GM12878 (cell line): ENCODE measurements at regions not wholly inside any gene's neighbourhood (a gene's known extent, or its start where the extent isn't known, plus 50 kb on each side); places are given as distances from the start of the nearest gene placed in this dataset.

ENCODE experiments used
- ATAC-seq: fragments of 200-7000 bp; cut with Tn5 transposase; 3 replicates; pipeline ENCODE4 v1.9.1; 2020; ENCODE audit warnings: mild to moderate bottlenecking, moderate library complexity
- BruUV-seq: library from RNA; stranded (reverse); fragments of 400-500 nt; replicated peaks from 2 replicates; lab custom pipeline; 2021; lab: Mats Ljungman, UMichigan
- CTCF ChIA-PET: fragments of 300-600 bp; sonication (Branson Sonifier 250); formaldehyde crosslinking; extraction: SDS; loops from one replicate; lab custom pipeline; 2021; ENCODE audit warnings: inconsistent platforms; lab: Yijun Ruan, JAX
- POLR2A ChIA-PET: fragments of 350-600 bp; formaldehyde crosslinking; extraction: SDS; loops from one replicate; lab custom pipeline; 2021; ENCODE audit warnings: inconsistent platforms; lab: Charles Lee
- RAD21 ChIA-PET: fragments of 300-600 bp; sonication (Branson Sonifier 250); formaldehyde crosslinking; loops from one replicate; lab custom pipeline; 2023; ENCODE audit warnings: antibody characterized with exemption; ENCODE audit not compliant: unreplicated experiment; lab: Charles Lee
- SMC1A ChIA-PET: fragments of 300-600 bp; sonication (Branson Sonifier 250); formaldehyde crosslinking; loops from one replicate; lab custom pipeline; 2023; ENCODE audit not compliant: unreplicated experiment, uncharacterized antibody; lab: Charles Lee
- DNase-seq: peaks from one replicate; pipeline ENCODE4 v3.0.0-alpha.2; 2011; ENCODE audit warnings: low read depth, low spot score
- FAIRE-seq: peaks from 3 replicates; lab custom pipeline; 2011; peaks lifted over from hg19 to GRCh38; lab: Jason Lieb, UNC
- H2AFZ ChIP-seq: 2 replicates; pipeline ENCODE4 v1.6.0; 2011; ENCODE audit warnings: low read depth, low read length, control low read depth; ENCODE audit not compliant: control insufficient read depth
- H3K27ac ChIP-seq: 2 replicates; pipeline ENCODE4 v1.5.1; 2011; ENCODE audit warnings: control low read depth; ENCODE audit not compliant: control insufficient read depth, insufficient read depth
- H3K27me3 ChIP-seq, 2 experiments: replicated peaks in 1 of 2; 2 replicates each; pipeline versions ENCODE4 v1.6.0 to v1.6.1; 2011; ENCODE audit warnings: low read length in 1 of 2; ENCODE audit not compliant: control insufficient read depth in 2 of 2, insufficient read depth in 2 of 2
- H3K36me3 ChIP-seq, 2 experiments: 2 replicates each; pipeline ENCODE4 v1.5.1; 2011; ENCODE audit warnings: low read length in 1 of 2; ENCODE audit not compliant: control insufficient read depth in 2 of 2, insufficient read depth in 2 of 2
- H3K4me1 ChIP-seq: 2 replicates; pipeline ENCODE4 v1.6.1; 2011; ENCODE audit warnings: mild to moderate bottlenecking, low read length, moderate library complexity, mixed read lengths; ENCODE audit not compliant: control insufficient read depth, insufficient read depth
- H3K4me2 ChIP-seq: 2 replicates; pipeline ENCODE4 v1.6.0; 2011; ENCODE audit warnings: control low read depth; ENCODE audit not compliant: control insufficient read depth, insufficient read depth
- H3K4me3 ChIP-seq: fragments of 200-600 bp; sonication (generic); 2 replicates; pipeline ENCODE4 v1.5.1; 2016
- H3K79me2 ChIP-seq: 2 replicates; pipeline ENCODE4 v1.6.0; 2011; ENCODE audit warnings: low read length; ENCODE audit not compliant: control insufficient read depth, insufficient read depth
- H3K9ac ChIP-seq: 2 replicates; pipeline ENCODE4 v1.8.0; 2011; ENCODE audit warnings: low read length, control low read depth, mixed read lengths; ENCODE audit not compliant: control insufficient read depth, insufficient read depth
- H3K9me3 ChIP-seq: replicated peaks from 3 replicates; pipeline ENCODE4 v1.5.1; 2011; ENCODE audit warnings: mild to moderate bottlenecking, low read length; ENCODE audit not compliant: control insufficient read depth, insufficient read depth
- H4K20me1 ChIP-seq: 2 replicates; pipeline ENCODE4 v1.6.0; 2011; ENCODE audit not compliant: control insufficient read depth, insufficient read depth
- CHD4 ChIP-seq: fragments of 200-600 bp; sonication (generic); IDR thresholded peaks from 2 replicates; pipeline ENCODE4 v1.6.1; 2016; ENCODE audit warnings: mild to moderate bottlenecking
- DPF2 ChIP-seq: fragments of 450-650 bp; IDR thresholded peaks from 2 replicates; pipeline ENCODE4 v1.6.1; 2017; ENCODE audit warnings: mild to moderate bottlenecking
- MTA3 ChIP-seq: IDR thresholded peaks from 2 replicates; pipeline ENCODE4 v1.6.1; 2012; ENCODE audit warnings: low read length, inconsistent platforms, borderline replicate concordance
- NFYA ChIP-seq: IDR thresholded peaks from 2 replicates; pipeline ENCODE4 v1.6.1; 2011; ENCODE audit warnings: low read depth, mild to moderate bottlenecking, low read length, improper control_type of control experiment, borderline replicate concordance
- PML ChIP-seq: IDR thresholded peaks from 2 replicates; pipeline ENCODE4 v1.6.1; 2012; ENCODE audit warnings: low read length, inconsistent platforms
- POLR2AphosphoS5 ChIP-seq: IDR thresholded peaks from 2 replicates; pipeline ENCODE4 v1.6.1; 2011; ENCODE audit warnings: mild to moderate bottlenecking, low read length, inconsistent platforms
- PRDM15 ChIP-seq: fragments of 450-650 bp; formaldehyde crosslinking; IDR thresholded peaks from 2 replicates; pipeline ENCODE4 v1.4.0; 2020; ENCODE audit warnings: mild to moderate bottlenecking, moderate library complexity
- SIX5 ChIP-seq: IDR thresholded peaks from 2 replicates; pipeline ENCODE4 v1.6.1; 2011; ENCODE audit warnings: mild to moderate bottlenecking, low read depth, low read length, moderate library complexity; ENCODE audit not compliant: severe bottlenecking
- TCF3 ChIP-seq: IDR thresholded peaks from 2 replicates; pipeline ENCODE4 v1.6.1; 2012; ENCODE audit warnings: low read depth, mild to moderate bottlenecking, low read length, borderline replicate concordance; ENCODE audit not compliant: insufficient read depth
- ZBTB33 ChIP-seq: fragments of 450-650 bp; IDR thresholded peaks from 2 replicates; pipeline ENCODE4 v1.6.1; 2017; ENCODE audit warnings: mild to moderate bottlenecking
- ZNF592 ChIP-seq: fragments of 450-650 bp; IDR thresholded peaks from 2 replicates; pipeline ENCODE4 v1.6.1; 2017; ENCODE audit warnings: mild to moderate bottlenecking, moderate library complexity
- WGBS: methylation state at CpG from one replicate; pipeline ENCODE4 v1.1.6; 2016; ENCODE audit warnings: low lambda C conversion rate; ENCODE audit not compliant: insufficient replicate concordance, insufficient coverage; ENCODE audit errors: missing lambda C conversion rate; 5-methylcytosine and 5-hydroxymethylcytosine counted together
- in situ Hi-C: fragments of 300-500 bp; cut with MboI; formaldehyde crosslinking; loops from 9 replicates; pipeline ENCODE4 v1.14.3; 2018; ENCODE audit warnings: mixed read lengths
- intact Hi-C: fragments of 100-400 bp; cut with micrococcal nuclease; formaldehyde crosslinking; loops from one replicate; pipeline ENCODE4 v1.14.2; 2022; ENCODE audit not compliant: unreplicated experiment

- H3K9ac ChIP-seq = peak overlapping the region; percentile 57
- H3K9me3 ChIP-seq = no peaks in the 10 kb centered on the region; the same call in 2 of the 3 replicates
- WGBS = 3% methylated on average over 7 of the region's 7 CpGs
- intact Hi-C loops (loop anchor here (2.0 to 5.0 kb wide), 5 partner anchors 34 to 152 kb away; no protein-coding TSS in a partner anchor), in situ Hi-C loops (no loop called here)
- H3K4me1 ChIP-seq = peaks cover 20% of the 10 kb centered on the region
- ChIA-PET POLR2A (interaction anchor here (1.0 to 3.9 kb wide), 5 partner anchors 12 to 73 kb away, joined by 3 to 25 read pairs (median 8); no protein-coding TSS in a partner anchor), CTCF (interaction anchor here (0.7 to 8.7 kb wide), 10 partner anchors 10 to 325 kb away, joined by 3 to 120 read pairs (median 20); no protein-coding TSS in a partner anchor), RAD21 (interaction anchor here (0.7 to 7.5 kb wide), 13 partner anchors 13 to 1110 kb away, joined by 3 to 130 read pairs (median 4); no protein-coding TSS in a partner anchor), SMC1A (interaction anchor here (0.5 to 7.9 kb wide), 14 partner anchors 11 to 1274 kb away, joined by 3 to 133 read pairs (median 16); no protein-coding TSS in a partner anchor)
- FAIRE-seq (peak; percentile 75), DNase-seq (peak; percentile 70), ATAC-seq (peak; percentile 93)
- peak overlapping the region; percentile 34; the same call in 1 of the 2 replicates for H3K4me3 ChIP-seq
- H3K27me3 ChIP-seq = no peaks in the 10 kb centered on the region
- H3K79me2 ChIP-seq = no peaks in the 10 kb centered on the region
- peak overlapping the region; percentile 80 for H3K4me2 ChIP-seq
- peak overlapping the region; percentile 73 for H3K27ac ChIP-seq
- H4K20me1 ChIP-seq = no peaks in the 10 kb centered on the region
- H2AFZ ChIP-seq = peak overlapping the region; percentile 91
- no peaks in the 10 kb centered on the region for H3K36me3 ChIP-seq
- TSS peak; percentile 90 for BruUV-seq
- TF ChIP-seq ZBTB33 (no peak), MTA3 (peak; percentile 91), SIX5 (no peak), PML (peak; percentile 77; the same call in 1 of the 2 replicates), DPF2 (peak; percentile 80), CHD4 (no peak), POLR2AphosphoS5 (peak; percentile 75; the same call in 1 of the 2 replicates), ZNF592 (no peak), TCF3 (peak; percentile 90; the same call in 1 of the 2 replicates), PRDM15 (no peak), NFYA (no peak)
These were observed 166.1 kb upstream of the EEA1 start for GRCh38 chr12:93094988-93095737.
